Nephron progenitor cell (in vitro differentiated cells): ENCODE measurements at regions not wholly inside any gene's neighbourhood (a gene's known extent, or its start where the extent isn't known, plus 50 kb on each side); places are given as distances from the start of the nearest gene placed in this dataset.

Source experiments
- DNase-seq: peaks from one replicate; pipeline ENCODE4 v3.0.0; 2021
- H3K27ac Mint-ChIP-seq: 2 replicates; pipeline ENCODE4 v1.8.0; 2021; ENCODE audit warnings: mild to moderate bottlenecking, moderate library complexity, mixed read lengths
- H3K27me3 Mint-ChIP-seq: 2 replicates; pipeline ENCODE4 v1.8.0; 2021; ENCODE audit warnings: mild to moderate bottlenecking, low read depth, mixed read lengths; ENCODE audit not compliant: poor library complexity
- H3K36me3 Mint-ChIP-seq: 2 replicates; pipeline ENCODE4 v1.8.0; 2021; ENCODE audit warnings: low read depth, mixed read lengths
- H3K4me1 Mint-ChIP-seq: 2 replicates; pipeline ENCODE4 v1.8.0; 2021; ENCODE audit warnings: mixed read lengths
- H3K4me3 Mint-ChIP-seq: 2 replicates; pipeline ENCODE4 v1.8.0; 2021; ENCODE audit warnings: mild to moderate bottlenecking, moderate library complexity, mixed read lengths
- H3K9me3 Mint-ChIP-seq: 2 replicates; pipeline ENCODE4 v1.8.0; 2021; ENCODE audit warnings: mild to moderate bottlenecking, moderate library complexity, mixed read lengths
- CTCF ChIP-seq: fragments of 200-600 bp; sonication (generic); IDR thresholded peaks from 2 replicates; pipeline ENCODE4 v1.5.0; 2021; ENCODE audit warnings: antibody characterized with exemption

- Mint-ChIP-seq H3K4me1 (no peaks in the 10 kb centered on the region), H3K27ac (no peak overlapping the region), H3K27me3 (peaks cover 3% of the 10 kb centered on the region), H3K9me3 (no peaks in the 10 kb centered on the region), H3K4me3 (no peak overlapping the region), H3K36me3 (no peaks in the 10 kb centered on the region)
- DNase-seq = no peak
- no peak for TF ChIP-seq CTCF
Measured at GRCh38 chr6:8361259-8361658, 74.1 kb downstream of the SLC35B3 start.

- Mint-ChIP-seq H3K4me1 (no peaks in the 10 kb centered on the region), H3K27me3 (peaks cover 12% of the 10 kb centered on the region), H3K4me3 (no peak overlapping the region), H3K36me3 (no peaks in the 10 kb centered on the region), H3K27ac (no peak overlapping the region), H3K9me3 (no peaks in the 10 kb centered on the region)
- DNase-seq = no peak
- no peak for TF ChIP-seq CTCF
Measured at GRCh38 chr6:8352966-8353340, 82.4 kb downstream of the SLC35B3 start.

- Mint-ChIP-seq H3K27ac (no peak overlapping the region), H3K36me3 (no peaks in the 10 kb centered on the region), H3K9me3 (no peaks in the 10 kb centered on the region), H3K27me3 (peaks cover 12% of the 10 kb centered on the region), H3K4me1 (no peaks in the 10 kb centered on the region), H3K4me3 (no peak overlapping the region)
- TF ChIP-seq CTCF = no peak
- DNase-seq = no peak
Measured at GRCh38 chr6:8352335-8352965, 82.9 kb downstream of the SLC35B3 start.

GRCh38 chr6:8343600-8343999 is 91.7 kb downstream of the SLC35B3 start:
- no peak for TF ChIP-seq CTCF
- no peak overlapping the region for H3K27ac Mint-ChIP-seq

GRCh38 chr6:8342241-8342819 is 93.0 kb downstream of the SLC35B3 start:
- no peak overlapping the region for H3K4me3 Mint-ChIP-seq
- H3K27me3 Mint-ChIP-seq = no peaks in the 10 kb centered on the region
- no peak overlapping the region for H3K27ac Mint-ChIP-seq
- DNase-seq = no peak
- TF ChIP-seq CTCF = no peak
- H3K4me1 Mint-ChIP-seq = no peaks in the 10 kb centered on the region
- H3K36me3 Mint-ChIP-seq = peaks cover 4% of the 10 kb centered on the region
- H3K9me3 Mint-ChIP-seq = peaks cover 7% of the 10 kb centered on the region

More at GRCh38 chr6:8343600-8343999, 91.7 kb downstream of the SLC35B3 start:
- peaks cover 7% of the 10 kb centered on the region for H3K9me3 Mint-ChIP-seq
- peaks cover 4% of the 10 kb centered on the region for H3K36me3 Mint-ChIP-seq
- no peaks in the 10 kb centered on the region for H3K4me1 Mint-ChIP-seq
- DNase-seq = no peak
- no peak overlapping the region for H3K4me3 Mint-ChIP-seq
- H3K27me3 Mint-ChIP-seq = peaks cover 4% of the 10 kb centered on the region

- Mint-ChIP-seq H3K4me3 (no peak overlapping the region), H3K27ac (no peak overlapping the region), H3K9me3 (no peaks in the 10 kb centered on the region), H3K4me1 (no peaks in the 10 kb centered on the region), H3K27me3 (no peaks in the 10 kb centered on the region), H3K36me3 (no peaks in the 10 kb centered on the region)
- TF ChIP-seq CTCF = no peak
- no peak for DNase-seq
Measured at GRCh38 chr6:8337147-8337546, 98.2 kb downstream of the SLC35B3 start.
